ENCODE measurements at regions not wholly inside any gene's neighbourhood (a gene's known extent, or its start where the extent isn't known, plus 50 kb on each side); places are given as distances from the start of the nearest gene placed in this dataset.

DNA sequence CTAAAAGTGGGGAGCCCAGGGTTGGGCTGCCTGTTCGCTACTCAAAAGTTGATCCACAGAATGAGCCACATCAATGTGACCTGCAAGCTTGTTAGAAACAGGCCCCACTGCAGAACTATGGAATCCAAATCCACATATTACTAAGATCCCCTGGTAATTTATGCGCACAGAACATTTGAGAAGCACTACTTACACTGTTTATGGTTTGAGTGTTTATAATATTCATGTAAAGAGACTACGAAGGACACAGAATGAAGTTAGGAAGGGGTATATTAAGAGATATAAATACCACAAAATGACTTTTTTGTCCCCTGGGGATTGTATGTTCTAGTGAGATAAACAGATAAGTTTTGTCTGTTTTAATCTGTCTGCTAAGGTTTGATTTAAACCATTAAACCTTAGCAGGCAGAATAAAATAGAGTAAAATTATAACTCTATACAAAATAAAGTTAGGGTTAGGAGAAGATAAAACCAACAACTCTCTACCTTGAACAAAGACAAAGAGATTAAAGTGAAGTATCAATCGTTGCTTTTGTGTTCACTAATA lies 666.9 kb upstream of the SOX9 start:
- TF ChIP-seq POLR2A (IDR thresholded peaks at IDR 0.05; ENCODE audit: low read depth, low read length), result no peak
- no peak for TF ChIP-seq TAF1 (IDR thresholded peaks at IDR 0.05; ENCODE audit: borderline replicate concordance, low read depth, low read length)
- no peak for TF ChIP-seq POLR2AphosphoS5 (IDR thresholded peaks at IDR 0.05; ENCODE audit: low read depth, low read length)
- DNase-seq (ENCODE audit: insufficient read length), result no peak
- FAIRE-seq, result no peak

GRCh38 chr17:71455219-71455618 lies 665.6 kb upstream of the SOX9 start:
- DNase-seq (ENCODE audit: insufficient read length) (no peak), FAIRE-seq (no peak)
- TF ChIP-seq POLR2AphosphoS5 (IDR thresholded peaks at IDR 0.05; ENCODE audit: low read depth, low read length), result no peak

DNA sequence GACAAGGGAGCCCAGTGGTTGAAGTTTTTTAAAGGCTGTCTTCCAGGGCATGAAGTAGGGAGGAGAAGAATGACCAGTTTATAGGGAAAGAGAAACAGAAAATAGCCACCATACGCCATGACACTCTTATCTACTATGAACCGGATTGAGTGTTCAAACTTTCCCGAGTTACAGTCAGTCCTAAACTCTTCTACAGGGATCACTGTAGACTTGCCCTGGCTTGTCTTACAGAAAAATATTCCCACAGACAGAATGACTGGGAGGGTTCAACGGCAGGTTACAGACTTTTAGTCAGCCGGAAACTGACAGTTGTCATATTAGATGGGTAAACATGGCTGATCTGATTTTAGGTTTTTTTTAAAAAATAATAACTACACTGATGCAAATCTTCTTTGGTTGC lies 662.5 kb upstream of the SOX9 start:
- no peak for TF ChIP-seq TAF1 (IDR thresholded peaks at IDR 0.05; ENCODE audit: borderline replicate concordance, low read depth, low read length)
- no peak for TF ChIP-seq POLR2AphosphoS5 (IDR thresholded peaks at IDR 0.05; ENCODE audit: low read depth, low read length)
- no peak for TF ChIP-seq POLR2A (IDR thresholded peaks at IDR 0.05; ENCODE audit: low read depth, low read length)
- DNase-seq (ENCODE audit: insufficient read length) (no peak), FAIRE-seq (no peak)

GRCh38 chr17:71460943-71461342 lies 659.9 kb upstream of the SOX9 start:
- DNase-seq (ENCODE audit: insufficient read length) (no peak), FAIRE-seq (no peak)
- TF ChIP-seq POLR2AphosphoS5 (IDR thresholded peaks at IDR 0.05; ENCODE audit: low read depth, low read length) (no peak), POLR2A (IDR thresholded peaks at IDR 0.05; ENCODE audit: low read depth, low read length) (no peak), TAF1 (IDR thresholded peaks at IDR 0.05; ENCODE audit: borderline replicate concordance, low read depth, low read length) (no peak)

- TF ChIP-seq POLR2A (IDR thresholded peaks at IDR 0.05; ENCODE audit: low read depth, low read length), result no peak
- no peak for TF ChIP-seq POLR2AphosphoS5 (IDR thresholded peaks at IDR 0.05; ENCODE audit: low read depth, low read length)
- no peak for TF ChIP-seq TAF1 (IDR thresholded peaks at IDR 0.05; ENCODE audit: borderline replicate concordance, low read depth, low read length)
- no peak for DNase-seq (ENCODE audit: insufficient read length)
- FAIRE-seq, result no peak
Observed at GRCh38 chr17:71461498-71462169, 659.2 kb upstream of the SOX9 start.

DNA sequence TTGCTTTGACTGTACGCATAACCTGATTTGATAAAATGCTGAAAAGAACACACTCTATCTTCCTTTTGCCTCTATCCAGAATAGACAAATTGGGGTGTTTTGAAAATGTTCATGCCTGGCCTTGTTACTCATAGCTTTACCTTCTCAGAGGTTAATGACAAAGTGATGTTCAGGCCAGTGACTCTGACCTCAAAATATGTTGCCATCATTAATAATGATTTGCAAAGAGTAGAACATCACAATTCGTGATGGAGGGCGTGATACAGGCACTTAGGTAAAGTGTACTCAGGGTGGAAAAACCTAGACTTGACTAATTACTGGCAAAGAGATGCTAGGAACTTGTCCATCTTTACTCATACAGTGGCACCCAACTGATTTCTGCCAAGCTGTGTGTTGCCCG lies 656.6 kb upstream of the SOX9 start:
- no peak for FAIRE-seq
- TF ChIP-seq TAF1 (IDR thresholded peaks at IDR 0.05; ENCODE audit: borderline replicate concordance, low read depth, low read length) (no peak), POLR2AphosphoS5 (IDR thresholded peaks at IDR 0.05; ENCODE audit: low read depth, low read length) (no peak), POLR2A (IDR thresholded peaks at IDR 0.05; ENCODE audit: low read depth, low read length) (no peak)

DNA sequence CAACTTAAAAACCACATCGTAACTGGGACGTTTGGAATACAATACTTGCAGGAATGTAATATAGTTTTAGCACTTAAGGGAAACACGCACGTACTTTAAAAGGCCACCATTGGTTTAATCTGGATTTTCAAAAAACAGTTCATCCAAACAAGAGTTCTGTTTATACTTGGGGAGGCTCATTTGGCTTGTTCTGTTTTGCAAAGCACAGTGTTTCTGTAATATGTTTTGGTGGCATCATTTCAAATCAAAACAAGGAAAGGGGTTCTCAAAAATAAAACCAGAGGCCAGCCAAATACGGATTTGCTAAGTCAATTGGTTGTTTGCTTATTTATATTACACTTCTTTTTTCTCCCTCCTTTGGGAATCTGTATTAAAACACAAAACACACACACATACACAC lies 656.1 kb upstream of the SOX9 start:
- FAIRE-seq, result no peak
- TF ChIP-seq POLR2AphosphoS5 (IDR thresholded peaks at IDR 0.05; ENCODE audit: low read depth, low read length) (no peak), POLR2A (IDR thresholded peaks at IDR 0.05; ENCODE audit: low read depth, low read length) (no peak)
- DNase-seq (ENCODE audit: insufficient read length), result no peak

More for the DNA sequence above, 656.6 kb upstream of the SOX9 start:
- DNase-seq (ENCODE audit: insufficient read length), result no peak

- FAIRE-seq (no peak), DNase-seq (ENCODE audit: insufficient read length) (no peak)
- TF ChIP-seq POLR2AphosphoS5 (IDR thresholded peaks at IDR 0.05; ENCODE audit: low read depth, low read length), result no peak
- no peak for TF ChIP-seq POLR2A (IDR thresholded peaks at IDR 0.05; ENCODE audit: low read depth, low read length)
- TF ChIP-seq TAF1 (IDR thresholded peaks at IDR 0.05; ENCODE audit: borderline replicate concordance, low read depth, low read length), result no peak
Observed at GRCh38 chr17:71467719-71468118, 653.1 kb upstream of the SOX9 start.

- TF ChIP-seq POLR2A (IDR thresholded peaks at IDR 0.05; ENCODE audit: low read depth, low read length) (no peak), POLR2AphosphoS5 (IDR thresholded peaks at IDR 0.05; ENCODE audit: low read depth, low read length) (no peak), TAF1 (IDR thresholded peaks at IDR 0.05; ENCODE audit: borderline replicate concordance, low read depth, low read length) (no peak)
- FAIRE-seq (no peak), DNase-seq (ENCODE audit: insufficient read length) (no peak)
Observed at GRCh38 chr17:71470062-71470461, 650.8 kb upstream of the SOX9 start.

DNA sequence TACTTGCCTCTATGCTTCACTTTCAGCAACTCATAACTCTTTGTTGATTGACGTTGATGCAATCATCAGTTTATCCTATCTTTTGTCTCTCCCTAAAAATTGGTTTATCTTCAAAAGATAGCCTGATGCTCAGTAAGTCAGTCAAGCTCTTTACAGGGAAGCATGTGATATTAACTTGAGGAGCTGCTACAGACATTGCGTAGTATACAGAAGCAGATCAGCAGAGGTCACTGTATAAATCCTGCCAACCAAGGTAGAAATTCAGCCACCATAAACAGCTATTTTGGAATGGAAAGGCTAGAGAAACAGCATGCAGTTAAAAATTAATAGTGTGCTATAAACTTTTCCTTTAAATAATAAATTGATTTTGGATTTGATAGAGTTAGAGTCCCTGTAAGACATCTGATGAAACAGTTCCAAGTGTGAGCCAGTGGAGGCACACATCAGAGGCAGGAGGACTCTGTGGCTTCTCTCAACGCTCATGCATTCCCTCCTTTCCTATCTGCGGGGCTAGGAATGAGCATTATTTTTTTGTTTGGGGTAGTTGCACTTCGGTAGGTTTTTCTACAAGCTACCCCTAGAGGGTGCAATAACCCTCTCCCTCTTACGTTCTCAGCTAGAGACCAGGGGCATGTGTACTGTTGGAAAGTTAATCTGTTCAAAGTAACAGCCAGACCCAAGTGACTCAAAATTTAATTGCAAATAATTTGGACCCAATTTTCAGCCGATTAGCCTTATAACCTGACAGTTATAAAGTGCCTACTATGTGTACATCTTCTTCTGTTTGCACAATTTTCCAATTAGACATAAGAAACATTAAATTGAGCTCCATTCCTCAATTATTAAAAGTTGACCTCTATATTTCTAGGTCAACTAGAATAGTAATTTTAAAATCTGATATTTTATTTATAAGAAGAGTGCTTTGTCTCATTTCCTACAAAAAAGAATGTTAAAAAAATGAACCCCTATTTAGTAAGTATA lies 647.7 kb upstream of the SOX9 start:
- peak; percentile 58 for FAIRE-seq
- DNase-seq (ENCODE audit: insufficient read length), result peak; percentile 3
- TF ChIP-seq POLR2AphosphoS5 (IDR thresholded peaks at IDR 0.05; ENCODE audit: low read depth, low read length), result no peak
- no peak for TF ChIP-seq POLR2A (IDR thresholded peaks at IDR 0.05; ENCODE audit: low read depth, low read length)
- no peak for TF ChIP-seq TAF1 (IDR thresholded peaks at IDR 0.05; ENCODE audit: borderline replicate concordance, low read depth, low read length)

DNA sequence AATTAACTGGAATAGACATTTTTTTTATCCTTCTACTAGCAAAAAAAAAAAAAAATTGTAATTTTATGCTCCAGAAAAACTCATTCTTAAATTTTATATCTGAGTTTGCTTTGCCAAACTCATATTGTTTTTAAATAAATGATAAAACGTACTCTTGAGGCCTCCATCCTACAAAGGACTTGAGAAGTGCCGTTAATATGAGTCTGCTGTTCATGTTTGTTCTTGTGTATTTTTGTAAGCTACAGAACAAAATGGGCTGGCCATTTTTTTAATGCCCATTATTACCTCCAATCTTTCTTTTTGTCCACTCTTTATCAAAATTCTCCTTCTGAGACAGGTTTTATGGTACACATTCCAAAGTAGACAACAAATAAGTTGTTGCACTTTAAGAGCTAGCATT lies 643.5 kb upstream of the SOX9 start:
- FAIRE-seq (no peak), DNase-seq (ENCODE audit: insufficient read length) (no peak)
- no peak for TF ChIP-seq TAF1 (IDR thresholded peaks at IDR 0.05; ENCODE audit: borderline replicate concordance, low read depth, low read length)
- TF ChIP-seq POLR2AphosphoS5 (IDR thresholded peaks at IDR 0.05; ENCODE audit: low read depth, low read length), result no peak
- TF ChIP-seq POLR2A (IDR thresholded peaks at IDR 0.05; ENCODE audit: low read depth, low read length), result no peak

GRCh38 chr17:71480099-71480498 lies 640.7 kb upstream of the SOX9 start:
- DNase-seq (ENCODE audit: insufficient read length) (no peak), FAIRE-seq (no peak)
- no peak for TF ChIP-seq TAF1 (IDR thresholded peaks at IDR 0.05; ENCODE audit: borderline replicate concordance, low read depth, low read length)
